HEK293 (cell line): ENCODE measurements at regions not wholly inside any gene's neighbourhood (a gene's known extent, or its start where the extent isn't known, plus 50 kb on each side); places are given as distances from the start of the nearest gene placed in this dataset.

Source experiments
- CTCF ChIA-PET: fragments of 350-600 bp; formaldehyde crosslinking; extraction: SDS; loops from one replicate; lab custom pipeline; 2021; ENCODE audit warnings: antibody characterized with exemption; lab: Yijun Ruan, JAX
- POLR2A ChIA-PET: fragments of 300-600 bp; formaldehyde crosslinking; extraction: SDS; loops from one replicate; lab custom pipeline; 2020; ENCODE audit warnings: antibody characterized with exemption, inconsistent platforms; lab: Yijun Ruan, JAX
- H3K27ac ChIP-seq: fragments of 200-500 bp; sonication (Bioruptor generic); 2 replicates; pipeline ENCODE4 v1.5.1; 2014; ENCODE audit warnings: low read depth, low read length, control low read depth, inconsistent platforms; ENCODE audit errors: extremely low read depth
- H3K36me3 ChIP-seq, 2 experiments: fragments of 200-500 bp in 1 of 2; sonication (Bioruptor generic) in 1 of 2; 1 replicate in 1 of 2; 2 replicates in 1 of 2; pipeline ENCODE4 v1.5.1; 2014 to 2017; ENCODE audit warnings: inconsistent platforms in 2 of 2, low read length in 2 of 2; ENCODE audit not compliant: control insufficient read depth in 2 of 2, insufficient read depth in 1 of 2
- H3K4me1 ChIP-seq: fragments of 200-500 bp; sonication (Bioruptor generic); 2 replicates; pipeline ENCODE4 v1.5.1; 2014; ENCODE audit warnings: mild to moderate bottlenecking, low read length, inconsistent platforms; ENCODE audit not compliant: control insufficient read depth, insufficient read depth
- H3K4me3 ChIP-seq: 2 replicates; pipeline ENCODE4 v1.5.1; 2011; ENCODE audit warnings: low read depth, mild to moderate bottlenecking, control low read depth, low read length, moderate library complexity
- H3K9me3 ChIP-seq: fragments of 200-500 bp; sonication (Bioruptor generic); 2 replicates; pipeline ENCODE4 v1.5.1; 2014; ENCODE audit warnings: low read depth, low read length, inconsistent platforms; ENCODE audit not compliant: control insufficient read depth, insufficient read depth
- BCL11A ChIP-seq: fragments of 450-650 bp; formaldehyde crosslinking; IDR thresholded peaks from 2 replicates; pipeline ENCODE4 v1.5.1; 2016; ENCODE audit warnings: low read depth, missing biosample characterization, missing genetic modification characterization
- BCL11B ChIP-seq: fragments of 450-650 bp; formaldehyde crosslinking; IDR thresholded peaks from 2 replicates; pipeline ENCODE4 v1.5.1; 2016; ENCODE audit warnings: low read depth, missing biosample characterization, missing genetic modification characterization
- GLI4 ChIP-seq: fragments of 450-650 bp; formaldehyde crosslinking; IDR thresholded peaks from 2 replicates; pipeline ENCODE4 v1.5.1; 2016; ENCODE audit warnings: missing biosample characterization, missing genetic modification characterization
- GLIS2 ChIP-seq: fragments of 450-650 bp; formaldehyde crosslinking; IDR thresholded peaks from 2 replicates; pipeline ENCODE4 v1.5.1; 2016; ENCODE audit warnings: missing biosample characterization, missing genetic modification characterization
- HOXC10 ChIP-seq: sonication (generic); formaldehyde crosslinking; IDR thresholded peaks from 2 replicates; pipeline ENCODE4 v1.8.1; 2023; ENCODE audit warnings: mild to moderate bottlenecking, missing genetic modification reagents
- KLF1 ChIP-seq: fragments of 450-650 bp; formaldehyde crosslinking; IDR thresholded peaks from 2 replicates; pipeline ENCODE4 v1.5.1; 2016; ENCODE audit warnings: missing biosample characterization, missing genetic modification characterization
- MYNN ChIP-seq: fragments of 450-650 bp; formaldehyde crosslinking; IDR thresholded peaks from 2 replicates; pipeline ENCODE4 v1.5.1; 2016; ENCODE audit warnings: missing biosample characterization, missing genetic modification characterization, borderline replicate concordance
- MZF1 ChIP-seq: fragments of 450-650 bp; formaldehyde crosslinking; IDR thresholded peaks from 2 replicates; pipeline ENCODE4 v1.5.1; 2017; ENCODE audit warnings: missing biosample characterization, missing genetic modification characterization, borderline replicate concordance
- PRDM1 ChIP-seq: fragments of 450-650 bp; formaldehyde crosslinking; IDR thresholded peaks from 2 replicates; pipeline ENCODE4; 2016; ENCODE audit warnings: missing biosample characterization, missing genetic modification characterization
- SALL2 ChIP-seq: fragments of 450-650 bp; formaldehyde crosslinking; IDR thresholded peaks from 2 replicates; pipeline ENCODE4 v1.5.0; 2017; ENCODE audit warnings: missing biosample characterization, mild to moderate bottlenecking, missing genetic modification characterization, borderline replicate concordance
- SETDB1 ChIP-seq: IDR thresholded peaks from one replicate; pipeline ENCODE4 v1.6.1; 2017; ENCODE audit warnings: mild to moderate bottlenecking, low read length, moderate library complexity, mixed read lengths; ENCODE audit not compliant: insufficient read length
- ZFP41 ChIP-seq: fragments of 450-650 bp; formaldehyde crosslinking; IDR thresholded peaks from 2 replicates; pipeline ENCODE4 v1.5.1; 2016; ENCODE audit warnings: missing biosample characterization, missing genetic modification characterization, borderline replicate concordance
- ZNF239 ChIP-seq: fragments of 450-650 bp; formaldehyde crosslinking; IDR thresholded peaks from 2 replicates; pipeline ENCODE4 v1.5.1; 2016; ENCODE audit warnings: missing biosample characterization, missing genetic modification characterization
- ZNF366 ChIP-seq: fragments of 450-650 bp; formaldehyde crosslinking; conservative IDR thresholded peaks from 2 replicates; pipeline ENCODE4 v1.5.1; 2016; ENCODE audit warnings: missing biosample characterization, missing genetic modification characterization
- ZNF416 ChIP-seq: fragments of 450-650 bp; formaldehyde crosslinking; IDR thresholded peaks from 2 replicates; pipeline ENCODE4 v1.5.1; 2016; ENCODE audit warnings: missing biosample characterization, missing genetic modification characterization
- ZNF426 ChIP-seq: fragments of 450-650 bp; formaldehyde crosslinking; IDR thresholded peaks from 2 replicates; pipeline ENCODE4 v1.5.1; 2017; ENCODE audit warnings: missing biosample characterization, missing genetic modification characterization, mild to moderate bottlenecking, inconsistent platforms, moderate library complexity
- ZNF501 ChIP-seq: fragments of 450-650 bp; formaldehyde crosslinking; IDR thresholded peaks from 2 replicates; pipeline ENCODE4 v1.5.1; 2016; ENCODE audit warnings: missing biosample characterization, missing genetic modification characterization
- ZNF626 ChIP-seq: fragments of 450-650 bp; sonication (Bioruptor Pico); formaldehyde crosslinking; IDR thresholded peaks from 2 replicates; pipeline ENCODE4 v1.5.1; 2018; ENCODE audit warnings: missing biosample characterization, missing genetic modification characterization, inconsistent platforms
- TF ChIP-seq, protein P1 (sequence below): fragments of 450-650 bp; formaldehyde crosslinking; IDR thresholded peaks from 2 replicates; pipeline ENCODE4 v1.5.1; 2016; ENCODE audit warnings: missing biosample characterization, missing genetic modification characterization
- TF ChIP-seq, protein P2 (sequence below): fragments of 450-650 bp; IDR thresholded peaks from 2 replicates; pipeline ENCODE4 v1.5.1; 2018; ENCODE audit warnings: missing biosample characterization, missing genetic modification characterization
- TF ChIP-seq, protein P3 (sequence below): fragments of 450-650 bp; formaldehyde crosslinking; IDR thresholded peaks from 2 replicates; pipeline ENCODE4 v1.5.0; 2017; ENCODE audit warnings: missing biosample characterization, missing genetic modification characterization, borderline replicate concordance

DNA sequence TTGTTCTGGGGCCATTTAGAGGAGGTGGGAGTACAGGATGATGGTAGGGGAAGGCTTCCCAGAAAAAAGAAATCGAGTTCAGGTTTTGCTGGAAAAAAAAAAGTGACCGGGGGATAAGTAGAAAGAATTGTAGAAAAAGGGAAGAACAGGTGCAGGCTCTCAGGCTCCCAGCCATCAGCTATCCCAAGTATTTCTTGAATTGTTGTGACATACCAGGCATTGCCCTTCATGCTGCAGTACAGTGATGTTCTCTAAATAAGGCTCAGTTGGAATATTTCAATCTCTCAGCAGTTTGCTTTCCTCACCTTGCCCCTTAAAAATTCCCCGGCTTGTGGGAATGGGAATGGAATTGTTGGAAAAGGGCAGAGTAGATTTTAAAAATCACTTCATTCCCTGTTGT, 82.5 kb upstream of the RGMA start:
- Histone ChIP-seq H3K4me1 (peaks cover 3% of the 10 kb centered on the region; the same call in 1 of the 2 replicates), H3K4me3 (no peak overlapping the region), H3K36me3 (no peaks in the 10 kb centered on the region), H3K9me3 (no peaks in the 10 kb centered on the region), H3K27ac (no peak overlapping the region)
- TF ChIP-seq, protein P1, sequence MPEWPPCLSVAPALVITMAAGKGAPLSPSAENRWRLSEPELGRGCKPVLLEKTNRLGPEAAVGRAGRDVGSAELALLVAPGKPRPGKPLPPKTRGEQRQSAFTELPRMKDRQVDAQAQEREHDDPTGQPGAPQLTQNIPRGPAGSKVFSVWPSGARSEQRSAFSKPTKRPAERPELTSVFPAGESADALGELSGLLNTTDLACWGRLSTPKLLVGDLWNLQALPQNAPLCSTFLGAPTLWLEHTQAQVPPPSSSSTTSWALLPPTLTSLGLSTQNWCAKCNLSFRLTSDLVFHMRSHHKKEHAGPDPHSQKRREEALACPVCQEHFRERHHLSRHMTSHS (tag by site-specific recombination), result no peak
- TF ChIP-seq ZNF416 (tag by site-specific recombination), result no peak
- POLR2A ChIA-PET, result no interaction called here
- CTCF ChIA-PET, result interaction anchor here (0.6 to 1.1 kb wide), 2 partner anchors 81 to 140 kb away, joined by 3 read pairs; no protein-coding TSS in a partner anchor

DNA sequence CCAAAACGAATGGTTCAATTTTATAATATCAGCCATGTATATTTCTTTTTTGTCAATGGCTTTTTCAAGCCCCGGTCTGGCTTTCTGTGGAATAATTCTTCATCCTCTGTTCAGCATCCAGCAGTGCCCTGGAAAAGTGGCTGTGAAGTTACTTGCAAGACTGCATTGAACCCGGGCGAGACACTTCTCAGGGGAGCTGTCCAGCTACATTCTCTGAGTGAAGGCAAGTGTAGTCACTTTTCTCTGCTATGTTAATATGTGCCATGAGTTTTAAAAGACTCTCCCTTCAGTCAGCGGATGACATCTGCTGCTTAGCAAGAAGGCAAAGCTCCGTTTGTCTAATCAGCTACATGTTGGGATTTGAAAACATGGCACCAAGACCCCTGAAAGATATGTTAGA, 81.3 kb upstream of the RGMA start:
- CTCF ChIA-PET, result interaction anchor here (1.1 kb wide), 1 partner anchor 80 kb away, joined by 3 read pairs; no protein-coding TSS in a partner anchor
- no peak overlapping the region for H3K27ac ChIP-seq
- H3K9me3 ChIP-seq, result no peaks in the 10 kb centered on the region
- POLR2A ChIA-PET, result no interaction called here
- H3K36me3 ChIP-seq, result no peaks in the 10 kb centered on the region
- no peak for TF ChIP-seq ZNF426 (tag by site-specific recombination)
- no peak for TF ChIP-seq KLF1 (tag by site-specific recombination)
- peaks cover 3% of the 10 kb centered on the region; the same call in 1 of the 2 replicates for H3K4me1 ChIP-seq
- H3K4me3 ChIP-seq, result no peak overlapping the region

DNA sequence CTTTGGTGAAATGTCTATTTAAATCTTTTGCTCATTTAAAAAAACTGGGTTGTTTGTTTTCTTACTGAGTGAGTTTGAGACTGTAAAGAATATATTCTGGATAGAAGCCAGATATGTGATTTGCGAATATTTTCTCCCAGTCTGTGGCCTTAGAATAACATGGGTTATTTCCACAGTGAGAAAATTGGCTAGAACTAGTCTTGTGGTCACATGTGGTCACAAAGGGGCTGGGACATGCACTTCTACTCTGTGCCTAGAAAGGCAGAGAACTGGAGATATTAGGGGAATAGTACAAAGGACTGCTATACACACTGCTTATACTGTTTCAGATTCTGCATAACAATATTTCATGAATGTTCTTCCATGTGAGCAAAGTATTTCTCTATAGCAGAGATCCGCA, 79.9 kb upstream of the RGMA start:
- CTCF ChIA-PET, result interaction anchor here (1.2 kb wide), 1 partner anchor 81 kb away, joined by 3 read pairs; no protein-coding TSS in a partner anchor
- H3K9me3 ChIP-seq, result no peaks in the 10 kb centered on the region
- TF ChIP-seq BCL11A (tag by site-specific recombination) (no peak), ZFP41 (no peak), HOXC10 (no peak), ZNF239 (tag by site-specific recombination) (no peak), SETDB1 (no peak)
- H3K4me3 ChIP-seq, result no peak overlapping the region
- no peaks in the 10 kb centered on the region for H3K36me3 ChIP-seq
- POLR2A ChIA-PET, result no interaction called here
- no peak overlapping the region for H3K27ac ChIP-seq
- peaks cover 3% of the 10 kb centered on the region; the same call in 1 of the 2 replicates for H3K4me1 ChIP-seq

DNA sequence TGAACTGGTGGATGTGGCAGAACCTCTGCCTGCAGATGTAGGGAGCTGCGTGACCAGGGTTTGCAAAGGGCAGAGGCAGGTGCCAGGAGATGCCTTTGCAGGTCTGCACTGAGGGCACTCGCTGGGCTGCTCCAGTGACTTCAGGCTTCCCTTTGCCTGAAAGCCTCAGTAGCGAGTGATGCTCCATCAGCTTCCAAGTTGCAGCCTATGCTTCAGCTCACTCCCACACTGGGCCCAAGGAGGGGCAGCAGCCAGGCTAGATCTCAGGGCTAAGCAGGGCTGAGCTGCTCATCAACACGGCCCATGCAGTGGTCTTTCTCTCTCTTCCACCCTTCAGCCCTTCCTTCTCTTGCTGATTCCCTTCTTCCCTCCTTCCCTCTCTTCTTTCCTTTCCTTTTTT, 78.3 kb upstream of the RGMA start:
- CTCF ChIA-PET, result interaction anchor here (1.0 kb wide), 1 partner anchor 13 kb away, joined by 3 read pairs; no protein-coding TSS in a partner anchor
- POLR2A ChIA-PET, result no interaction called here
- no peaks in the 10 kb centered on the region for H3K9me3 ChIP-seq
- TF ChIP-seq ZNF366, result 0 out of 2 replicates have a peak, but pooled peaks have one; percentile 23
- TF ChIP-seq GLI4 (tag by site-specific recombination), result no peak
- TF ChIP-seq, all 188 proteins: peak for 1
- no peak overlapping the region for H3K27ac ChIP-seq
- H3K4me3 ChIP-seq, result no peak overlapping the region
- peaks cover 3% of the 10 kb centered on the region; the same call in 1 of the 2 replicates for H3K4me1 ChIP-seq
- H3K36me3 ChIP-seq, result no peaks in the 10 kb centered on the region

DNA sequence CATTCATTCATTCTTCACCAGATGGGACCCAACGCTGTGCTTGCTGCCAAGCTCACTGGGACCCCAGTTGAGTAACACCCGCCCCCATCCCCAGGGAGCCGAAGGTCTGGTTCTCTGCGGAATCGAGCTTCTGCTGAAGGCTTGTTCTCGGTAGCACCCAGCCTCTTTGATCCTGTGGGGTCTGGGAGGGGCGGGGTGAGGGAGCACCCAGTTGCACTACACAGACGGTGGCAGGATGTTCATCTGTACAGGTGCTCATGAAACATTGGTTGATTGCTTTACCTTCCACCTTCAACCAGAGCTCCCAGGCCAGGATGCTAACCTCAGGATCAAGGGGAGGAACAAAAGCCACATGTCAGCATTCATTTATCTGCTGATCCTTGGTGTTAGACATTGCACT, 77.7 kb upstream of the RGMA start:
- H3K4me3 ChIP-seq, result no peak overlapping the region
- no peak overlapping the region for H3K27ac ChIP-seq
- no peaks in the 10 kb centered on the region for H3K9me3 ChIP-seq
- H3K4me1 ChIP-seq, result peaks cover 3% of the 10 kb centered on the region; the same call in 1 of the 2 replicates
- ChIA-PET CTCF (interaction anchor here (0.6 to 1.0 kb wide), 2 partner anchors 12 to 106 kb away, joined by 3 read pairs; no protein-coding TSS in a partner anchor), POLR2A (interaction anchor here (0.7 kb wide), 1 partner anchor 9 kb away, joined by 3 read pairs; no protein-coding TSS in a partner anchor)
- H3K36me3 ChIP-seq, result no peaks in the 10 kb centered on the region
- TF ChIP-seq PRDM1 (tag by site-specific recombination) (no peak), MZF1 (no peak), ZNF626 (tag by site-specific recombination) (no peak), GLIS2 (tag by site-specific recombination) (no peak), ZNF501 (no peak), SALL2 (no peak), BCL11B (tag by site-specific recombination) (no peak), MYNN (no peak)
- TF ChIP-seq, protein P2, sequence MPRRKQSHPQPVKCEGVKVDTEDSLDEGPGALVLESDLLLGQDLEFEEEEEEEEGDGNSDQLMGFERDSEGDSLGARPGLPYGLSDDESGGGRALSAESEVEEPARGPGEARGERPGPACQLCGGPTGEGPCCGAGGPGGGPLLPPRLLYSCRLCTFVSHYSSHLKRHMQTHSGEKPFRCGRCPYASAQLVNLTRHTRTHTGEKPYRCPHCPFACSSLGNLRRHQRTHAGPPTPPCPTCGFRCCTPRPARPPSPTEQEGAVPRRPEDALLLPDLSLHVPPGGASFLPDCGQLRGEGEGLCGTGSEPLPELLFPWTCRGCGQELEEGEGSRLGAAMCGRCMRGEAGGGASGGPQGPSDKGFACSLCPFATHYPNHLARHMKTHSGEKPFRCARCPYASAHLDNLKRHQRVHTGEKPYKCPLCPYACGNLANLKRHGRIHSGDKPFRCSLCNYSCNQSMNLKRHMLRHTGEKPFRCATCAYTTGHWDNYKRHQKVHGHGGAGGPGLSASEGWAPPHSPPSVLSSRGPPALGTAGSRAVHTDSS, result no peak
- TF ChIP-seq, protein P3, sequence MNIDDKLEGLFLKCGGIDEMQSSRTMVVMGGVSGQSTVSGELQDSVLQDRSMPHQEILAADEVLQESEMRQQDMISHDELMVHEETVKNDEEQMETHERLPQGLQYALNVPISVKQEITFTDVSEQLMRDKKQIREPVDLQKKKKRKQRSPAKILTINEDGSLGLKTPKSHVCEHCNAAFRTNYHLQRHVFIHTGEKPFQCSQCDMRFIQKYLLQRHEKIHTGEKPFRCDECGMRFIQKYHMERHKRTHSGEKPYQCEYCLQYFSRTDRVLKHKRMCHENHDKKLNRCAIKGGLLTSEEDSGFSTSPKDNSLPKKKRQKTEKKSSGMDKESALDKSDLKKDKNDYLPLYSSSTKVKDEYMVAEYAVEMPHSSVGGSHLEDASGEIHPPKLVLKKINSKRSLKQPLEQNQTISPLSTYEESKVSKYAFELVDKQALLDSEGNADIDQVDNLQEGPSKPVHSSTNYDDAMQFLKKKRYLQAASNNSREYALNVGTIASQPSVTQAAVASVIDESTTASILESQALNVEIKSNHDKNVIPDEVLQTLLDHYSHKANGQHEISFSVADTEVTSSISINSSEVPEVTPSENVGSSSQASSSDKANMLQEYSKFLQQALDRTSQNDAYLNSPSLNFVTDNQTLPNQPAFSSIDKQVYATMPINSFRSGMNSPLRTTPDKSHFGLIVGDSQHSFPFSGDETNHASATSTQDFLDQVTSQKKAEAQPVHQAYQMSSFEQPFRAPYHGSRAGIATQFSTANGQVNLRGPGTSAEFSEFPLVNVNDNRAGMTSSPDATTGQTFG (tag by site-specific recombination), result no peak
